HG02981 (cell line): ENCODE measurements at regions not wholly inside any gene's neighbourhood (a gene's known extent, or its start where the extent isn't known, plus 50 kb on each side); places are given as distances from the start of the nearest gene placed in this dataset.

Experiments
- ATAC-seq: cut with Tn5 transposase; IDR thresholded peaks from one replicate; pipeline ENCODE4 v1.9.1; 2021; ENCODE audit warnings: mild to moderate bottlenecking, moderate library complexity; ENCODE audit not compliant: unreplicated experiment

- no peak for ATAC-seq
These were observed 459.9 kb upstream of the BOD1L1 start for GRCh38 chr4:14087459-14087858.

DNA sequence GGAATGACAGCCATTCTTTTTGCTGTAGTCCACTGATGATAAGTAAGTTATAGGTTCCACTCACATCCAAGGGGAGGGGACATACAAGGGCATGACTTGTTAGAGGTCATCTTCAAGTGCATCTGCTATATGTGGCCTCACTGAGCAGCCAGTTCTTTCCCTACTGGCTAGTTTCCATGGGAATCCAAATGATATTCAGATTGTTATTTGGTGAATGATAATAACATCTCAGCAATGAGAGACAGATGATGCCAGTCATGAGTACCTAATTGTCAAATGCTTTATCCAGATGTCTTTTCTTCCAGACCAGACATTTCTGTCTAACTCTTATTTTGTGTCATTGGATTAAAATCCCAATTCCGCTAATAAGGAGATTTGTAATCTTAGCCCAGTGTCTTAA is 460.4 kb upstream of the BOD1L1 start:
- no peak for ATAC-seq

DNA sequence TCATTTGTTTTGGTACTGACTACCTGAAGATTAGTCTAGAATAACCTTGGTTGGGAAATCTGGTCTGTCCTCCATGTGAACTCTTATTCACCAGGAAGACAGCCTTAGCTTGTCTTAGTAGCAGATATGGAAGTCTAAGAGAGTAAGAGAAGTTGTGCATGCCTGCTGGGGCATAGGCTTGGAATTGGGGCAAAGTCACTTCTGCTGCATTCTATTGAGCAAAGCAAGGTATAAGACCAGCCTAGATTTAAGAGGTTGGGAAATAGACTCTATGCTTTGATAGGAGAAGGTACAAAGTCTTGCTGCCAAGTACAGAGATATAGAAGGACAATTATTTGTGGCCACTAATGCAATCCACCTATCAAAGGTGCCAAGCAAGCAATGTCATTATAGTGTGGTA is 464.0 kb upstream of the BOD1L1 start:
- no peak for ATAC-seq

DNA sequence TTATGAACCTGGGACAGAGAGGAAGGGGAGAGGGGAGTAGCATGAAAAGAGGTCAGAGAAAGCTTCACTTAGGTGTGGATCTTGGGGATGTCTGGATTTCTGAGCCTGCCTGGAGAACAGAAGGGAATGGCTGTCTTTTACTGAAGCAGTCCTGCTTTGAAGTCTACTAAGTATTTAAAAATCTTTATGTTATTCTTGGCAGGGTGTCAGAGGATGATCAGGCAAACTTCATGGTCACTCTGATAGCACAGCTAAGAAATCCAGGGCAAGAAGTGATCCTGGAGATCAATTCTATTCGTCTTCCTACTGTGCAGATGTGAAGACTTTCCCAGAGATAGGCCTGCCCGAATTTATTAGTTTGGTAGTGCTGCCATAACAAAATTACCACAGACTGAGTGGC is 464.4 kb upstream of the BOD1L1 start:
- ATAC-seq, result no peak

GRCh38 chr4:14092741-14093140 is 465.2 kb upstream of the BOD1L1 start:
- ATAC-seq, result no peak

DNA sequence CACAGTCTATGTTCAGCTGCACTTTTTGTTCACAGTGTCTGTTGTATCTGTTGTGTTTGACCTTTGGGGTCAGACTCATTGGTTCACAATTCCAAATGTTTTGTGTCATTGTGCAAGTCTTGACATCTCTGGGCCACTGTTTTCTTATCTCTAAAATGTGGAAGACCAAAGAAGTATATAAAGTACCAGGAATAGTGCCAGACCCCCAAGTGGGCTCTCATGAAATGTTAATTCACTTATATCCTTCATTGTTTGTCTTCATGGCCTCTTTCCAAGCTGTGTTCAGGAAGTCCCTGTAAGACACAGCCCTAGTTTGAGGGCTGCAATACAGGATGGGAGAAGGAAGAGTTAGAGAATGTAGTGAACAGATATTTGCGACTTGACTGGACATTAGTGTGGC is 468.3 kb upstream of the BOD1L1 start:
- no peak for ATAC-seq

DNA sequence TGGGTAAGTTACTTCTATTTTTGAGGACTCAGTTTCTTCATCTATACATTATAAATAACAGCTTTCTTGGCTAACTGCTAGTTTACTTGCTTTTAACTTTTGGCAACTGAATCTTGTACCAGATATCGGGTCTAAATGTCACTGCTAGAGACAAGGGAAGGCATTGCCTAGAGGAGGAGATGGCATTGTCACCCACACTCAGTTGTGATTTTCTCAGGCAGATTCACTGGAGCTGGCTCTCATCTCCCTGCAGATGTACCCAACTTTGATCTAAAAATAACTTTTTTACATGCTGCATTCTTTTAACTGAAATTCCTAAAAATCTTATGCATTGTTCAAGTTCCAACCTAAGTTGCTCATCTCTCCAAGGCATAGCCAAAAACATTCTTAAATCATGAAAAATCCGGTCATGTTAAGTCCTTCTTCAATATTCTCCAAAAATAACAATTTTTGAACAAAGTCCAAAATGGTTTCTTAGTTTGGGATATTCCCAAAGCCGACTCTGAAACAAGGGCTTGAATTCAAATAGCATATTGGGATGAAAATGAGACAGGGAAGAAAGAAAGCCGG is 469.0 kb upstream of the BOD1L1 start:
- ATAC-seq, result no peak

DNA sequence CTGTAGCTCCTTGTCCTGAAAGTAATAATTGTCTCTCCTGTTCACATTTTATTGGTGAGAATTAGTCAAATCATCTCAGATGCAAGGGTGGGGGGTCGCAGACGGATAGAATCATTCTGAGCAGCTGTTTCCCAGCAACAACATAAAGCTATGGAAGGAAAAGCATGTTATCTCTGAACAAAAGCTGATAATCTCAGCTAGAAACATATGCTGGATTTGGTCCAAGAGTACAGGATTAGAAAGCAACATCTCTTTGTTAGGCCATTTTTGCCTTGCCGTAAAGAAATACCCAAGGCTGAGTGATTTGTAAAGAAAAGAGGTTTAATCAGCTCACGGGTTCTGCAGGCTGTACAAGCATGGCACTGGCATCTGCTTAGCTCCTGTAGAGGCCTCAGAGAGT is 472.8 kb upstream of the BOD1L1 start:
- ATAC-seq, result no peak

- no peak for ATAC-seq
These were observed 482.9 kb upstream of the BOD1L1 start for GRCh38 chr4:14110407-14110806.

DNA sequence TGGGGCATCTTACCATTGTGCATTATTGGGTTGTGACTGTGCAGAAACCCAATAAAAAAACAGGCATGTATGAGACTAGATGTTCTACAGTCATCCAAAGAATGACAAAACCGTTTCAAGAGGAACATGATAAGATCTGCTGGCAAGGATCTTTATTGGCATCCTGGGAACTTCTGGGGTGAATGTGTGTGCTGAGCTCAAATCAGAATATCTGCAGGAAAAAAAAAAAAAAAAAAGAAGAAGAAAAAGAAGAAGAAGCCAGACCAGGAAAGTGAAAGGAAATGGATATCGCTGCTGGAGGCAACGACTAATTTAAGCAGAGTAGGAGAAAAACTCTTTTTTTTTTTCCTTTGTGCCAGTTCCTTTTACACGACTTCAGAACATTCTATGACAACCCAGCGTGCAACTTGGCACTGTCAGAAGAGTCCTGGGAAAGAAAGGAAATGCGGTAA is 484.2 kb upstream of the BOD1L1 start:
- no peak for ATAC-seq

DNA sequence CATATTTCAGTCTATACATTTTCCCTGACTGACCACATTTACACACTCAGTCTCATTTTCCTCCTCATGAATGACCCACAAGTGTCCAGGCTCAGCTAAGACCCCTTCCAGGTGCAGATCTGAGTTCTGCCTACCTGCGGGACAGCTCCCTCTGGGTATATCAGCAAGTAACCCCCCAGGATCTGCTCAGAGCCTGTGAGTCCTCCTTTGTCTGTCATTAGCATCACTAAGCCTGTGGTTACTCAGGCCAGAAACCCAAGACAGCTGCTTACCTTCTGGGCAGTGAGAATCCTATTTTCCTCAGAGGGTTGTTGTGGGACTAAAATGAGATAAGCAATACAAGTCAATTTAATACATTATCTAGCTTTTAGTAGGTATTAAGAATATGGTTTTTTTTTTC is 487.6 kb upstream of the BOD1L1 start:
- ATAC-seq, result no peak

GRCh38 chr4:14117575-14118238 is 490.2 kb upstream of the BOD1L1 start:
- ATAC-seq, result no peak

- no peak for ATAC-seq
These were observed 497.3 kb upstream of the BOD1L1 start for GRCh38 chr4:14124816-14125215.

GRCh38 chr4:14125375-14126129 is 498.0 kb upstream of the BOD1L1 start:
- ATAC-seq, result peak; percentile 94

GRCh38 chr4:14130551-14130950 is 503.0 kb upstream of the BOD1L1 start:
- ATAC-seq, result no peak

GRCh38 chr4:14131335-14131734 is 503.8 kb upstream of the BOD1L1 start:
- ATAC-seq, result no peak

GRCh38 chr4:14132301-14132700 is 504.8 kb upstream of the BOD1L1 start:
- no peak for ATAC-seq

GRCh38 chr4:14138106-14138505 is 510.6 kb upstream of the BOD1L1 start:
- ATAC-seq, result no peak

DNA sequence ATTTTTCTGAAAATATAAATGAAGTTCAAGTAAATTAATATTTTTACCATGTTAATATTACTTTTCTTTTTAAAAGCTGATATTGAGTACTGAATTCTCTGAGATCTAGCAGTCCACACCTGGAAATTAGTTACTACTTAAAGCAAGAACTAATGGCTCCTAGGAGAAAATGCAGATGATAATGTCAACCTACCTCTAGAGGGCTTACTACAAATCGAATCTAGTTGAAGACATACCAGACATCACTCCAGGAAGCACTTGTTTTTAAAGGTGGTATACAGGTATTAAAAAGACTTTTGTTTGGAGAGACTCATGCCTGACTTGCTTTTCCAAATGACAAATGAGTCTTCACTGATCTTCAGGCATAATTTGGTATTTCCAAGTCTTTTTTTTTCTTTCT is 516.4 kb upstream of the BOD1L1 start:
- no peak for ATAC-seq

GRCh38 chr4:14149176-14150053 is 521.9 kb upstream of the BOD1L1 start:
- no peak for ATAC-seq

DNA sequence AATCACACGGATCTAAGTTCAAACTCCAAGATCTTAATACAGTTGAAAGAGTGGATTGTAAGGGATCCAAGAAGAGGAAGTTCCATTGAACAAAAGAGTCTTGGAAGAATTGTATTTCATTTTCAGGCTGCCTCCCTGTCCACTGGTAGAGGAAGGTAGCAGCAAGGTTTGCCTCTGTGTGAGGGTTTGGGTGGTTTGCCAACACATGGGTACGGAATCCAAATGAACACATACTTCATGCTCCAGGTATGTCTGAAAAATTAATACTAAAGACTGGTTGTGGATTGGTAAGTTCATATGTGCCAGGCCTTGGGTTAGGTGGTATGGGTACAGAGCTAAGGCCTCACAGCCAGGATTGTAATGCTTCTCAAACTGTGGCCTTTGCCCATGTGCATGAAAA is 523.6 kb upstream of the BOD1L1 start:
- no peak for ATAC-seq
